ENCODE measurements at regions not wholly inside any gene's neighbourhood (a gene's known extent, or its start where the extent isn't known, plus 50 kb on each side); places are given as distances from the start of the nearest gene placed in this dataset.
"Not testable (repeated sequence)": the region's sequence is repeated elsewhere in the genome, so short reads cannot be mapped to it uniquely, and the experiment has no call there.

GRCh38 chr22:25464326-25464725 lies 100.1 kb upstream of the GRK3 start:
- TF ChIP-seq ZFP3 (CRISPR knock-in tag; IDR thresholded peaks at IDR 0.05); ARNTL (CRISPR knock-in tag; IDR thresholded peaks at IDR 0.05; ENCODE audit: borderline replicate concordance, low read depth); TOX (CRISPR knock-in tag; IDR thresholded peaks at IDR 0.05; ENCODE audit: borderline replicate concordance); OSR1 (CRISPR knock-in tag; IDR thresholded peaks at IDR 0.05); PATZ1 (CRISPR knock-in tag; IDR thresholded peaks at IDR 0.05; ENCODE audit: borderline replicate concordance); BACH2 (CRISPR knock-in tag; IDR thresholded peaks at IDR 0.05; ENCODE audit: borderline replicate concordance): not testable (repeated sequence)
